Subcutaneous abdominal adipose tissue (tissue), 5 donors: ENCODE measurements at regions not wholly inside any gene's neighbourhood (a gene's known extent, or its start where the extent isn't known, plus 50 kb on each side); places are given as distances from the start of the nearest gene placed in this dataset.

Experiments
- H3K27ac ChIP-seq: one replicate; pipeline ENCODE4 v1.7.0; 2013; ENCODE audit warnings: low read depth, mild to moderate bottlenecking, inconsistent platforms, low read length, moderate library complexity
- H3K27me3 ChIP-seq, 5 donors: one replicate each; pipeline ENCODE4 v1.7.0; 2013; ENCODE audit warnings: low read length in 5 of 5, inconsistent platforms in 1 of 5; ENCODE audit not compliant: control insufficient read depth in 5 of 5, insufficient read depth in 4 of 5
- H3K36me3 ChIP-seq, 5 donors: one replicate each; pipeline ENCODE4 v1.7.0; 2013; ENCODE audit warnings: low read length in 5 of 5; ENCODE audit not compliant: control insufficient read depth in 5 of 5, insufficient read depth in 5 of 5
- H3K4me1 ChIP-seq, 5 donors: one replicate each; pipeline ENCODE4 v1.7.0; 2013; ENCODE audit warnings: low read length in 5 of 5, mild to moderate bottlenecking in 3 of 5, moderate library complexity in 1 of 5; ENCODE audit not compliant: control insufficient read depth in 5 of 5, insufficient read depth in 5 of 5
- H3K4me3 ChIP-seq, 5 donors: one replicate each; pipeline ENCODE4 v1.7.0; 2013; ENCODE audit warnings: low read length in 5 of 5, low read depth in 1 of 5
- H3K9ac ChIP-seq, 5 donors: one replicate each; pipeline ENCODE4 v1.7.0; 2013; ENCODE audit warnings: low read length in 5 of 5, mild to moderate bottlenecking in 4 of 5, moderate library complexity in 3 of 5
- H3K9me3 ChIP-seq, 5 donors: one replicate each; pipeline ENCODE4 v1.7.0; 2013; ENCODE audit warnings: low read length in 5 of 5; ENCODE audit not compliant: control insufficient read depth in 5 of 5
- donor health status: healthy.
- donor health status: healthy.
- donor health status: healthy.
- donor health status: healthy.
- donor health status: healthy.

DNA sequence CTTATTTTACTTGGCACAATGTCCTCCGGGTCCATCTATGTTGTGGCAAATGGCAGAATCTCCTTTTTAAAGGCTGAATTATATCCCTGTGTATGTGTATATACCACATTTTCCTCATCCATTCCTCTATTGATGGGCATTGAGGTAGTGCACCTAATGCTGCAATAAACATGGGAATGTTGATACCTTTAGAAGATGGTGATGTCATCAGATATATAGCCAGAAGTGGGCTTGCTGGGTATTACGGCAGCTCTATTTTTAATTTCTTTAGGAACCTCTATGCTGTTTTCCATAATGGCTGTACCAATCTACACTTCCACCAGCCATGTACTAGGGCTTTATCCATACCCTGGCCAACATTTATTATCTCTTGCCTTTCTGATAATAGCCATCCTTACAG, 315.7 kb downstream of the FOXA2 start:
- H3K27ac ChIP-seq, result no peak overlapping the region
- no peaks in the 10 kb centered on the region for H3K9me3 ChIP-seq
- peaks cover 0 to 2% (median 0%) of the 10 kb centered on the region in 5 donors for H3K27me3 ChIP-seq
- no peaks in the 10 kb centered on the region for H3K36me3 ChIP-seq
- H3K4me1 ChIP-seq, result no peaks in the 10 kb centered on the region
- no peak overlapping the region for H3K4me3 ChIP-seq
- no peak overlapping the region for H3K9ac ChIP-seq

DNA sequence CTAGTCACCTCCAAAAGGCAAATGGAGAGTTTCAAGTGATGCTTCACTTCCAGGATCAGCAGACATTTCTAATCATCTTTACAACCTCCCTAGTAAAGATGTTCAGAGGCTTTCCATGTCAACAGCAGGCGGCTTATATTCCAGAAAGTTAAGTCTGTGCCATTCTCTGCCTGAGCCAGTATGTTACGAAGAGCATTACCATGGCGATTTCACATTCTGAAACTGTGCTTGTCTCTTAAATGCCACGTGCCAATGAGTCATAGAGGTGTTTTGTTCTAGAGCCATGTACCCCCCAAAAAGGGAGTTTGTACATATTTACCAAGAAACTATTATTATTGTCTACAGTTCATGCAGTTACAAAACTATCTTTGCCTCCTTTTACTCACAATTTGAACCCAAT, 319.5 kb downstream of the FOXA2 start:
- no peaks in the 10 kb centered on the region for H3K4me1 ChIP-seq
- H3K36me3 ChIP-seq, result no peaks in the 10 kb centered on the region
- no peak overlapping the region for H3K9ac ChIP-seq

DNA sequence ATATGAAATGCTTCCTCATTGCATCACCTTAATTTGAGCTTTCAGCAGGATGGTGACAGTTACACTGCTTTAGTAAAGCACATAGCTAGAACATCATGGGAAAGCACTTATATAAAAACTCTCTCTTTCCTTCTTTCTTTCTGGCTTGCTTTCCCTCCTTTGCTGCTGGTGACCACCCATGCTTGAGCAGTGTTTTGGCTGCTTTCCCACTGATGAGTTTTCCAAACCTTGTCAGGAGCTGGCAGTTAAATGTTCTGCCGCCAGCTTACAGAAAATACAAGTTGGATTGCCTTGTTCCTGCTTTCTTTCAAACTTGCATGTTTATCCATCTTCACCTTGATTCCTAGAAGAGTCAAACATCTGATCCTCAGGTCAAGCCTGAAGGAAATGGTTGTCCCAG, 323.9 kb downstream of the FOXA2 start:
- Histone ChIP-seq H3K27ac (no peak overlapping the region), H3K9ac (no peak overlapping the region), H3K27me3 (peaks cover 0 to 5% (median 3%) of the 10 kb centered on the region in 5 donors), H3K36me3 (no peaks in the 10 kb centered on the region), H3K4me1 (no peaks in the 10 kb centered on the region), H3K4me3 (no peak overlapping the region), H3K9me3 (no peaks in the 10 kb centered on the region)

More for the DNA sequence above, 319.5 kb downstream of the FOXA2 start:
- H3K4me3 ChIP-seq, result no peak overlapping the region
- no peak overlapping the region for H3K27ac ChIP-seq
- no peaks in the 10 kb centered on the region for H3K9me3 ChIP-seq
- H3K27me3 ChIP-seq, result peaks cover 0 to 6% (median 3%) of the 10 kb centered on the region in 5 donors

DNA sequence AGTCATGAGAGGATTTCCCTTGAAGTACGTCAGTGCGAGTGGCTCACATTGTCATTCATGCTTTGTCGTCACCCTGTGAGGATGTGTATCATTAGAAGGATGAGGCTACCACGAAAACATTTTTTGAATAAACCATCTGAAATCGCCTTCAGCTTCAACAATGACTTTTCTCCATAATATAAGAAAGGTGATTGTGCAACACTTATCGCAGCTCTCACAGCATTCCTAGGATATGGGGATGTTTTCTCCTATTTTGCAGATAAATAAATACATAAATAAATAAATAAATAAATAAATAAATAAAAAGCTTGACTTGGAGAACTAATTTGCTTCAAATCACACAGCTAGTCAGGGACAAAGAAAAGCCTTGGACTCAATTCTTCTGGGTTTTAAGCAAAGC, 326.5 kb downstream of the FOXA2 start:
- Histone ChIP-seq H3K27ac (no peak overlapping the region), H3K36me3 (no peaks in the 10 kb centered on the region), H3K9me3 (no peaks in the 10 kb centered on the region), H3K4me3 (no peak overlapping the region), H3K27me3 (peaks cover 0 to 5% (median 3%) of the 10 kb centered on the region in 5 donors), H3K9ac (no peak overlapping the region), H3K4me1 (no peaks in the 10 kb centered on the region)

DNA sequence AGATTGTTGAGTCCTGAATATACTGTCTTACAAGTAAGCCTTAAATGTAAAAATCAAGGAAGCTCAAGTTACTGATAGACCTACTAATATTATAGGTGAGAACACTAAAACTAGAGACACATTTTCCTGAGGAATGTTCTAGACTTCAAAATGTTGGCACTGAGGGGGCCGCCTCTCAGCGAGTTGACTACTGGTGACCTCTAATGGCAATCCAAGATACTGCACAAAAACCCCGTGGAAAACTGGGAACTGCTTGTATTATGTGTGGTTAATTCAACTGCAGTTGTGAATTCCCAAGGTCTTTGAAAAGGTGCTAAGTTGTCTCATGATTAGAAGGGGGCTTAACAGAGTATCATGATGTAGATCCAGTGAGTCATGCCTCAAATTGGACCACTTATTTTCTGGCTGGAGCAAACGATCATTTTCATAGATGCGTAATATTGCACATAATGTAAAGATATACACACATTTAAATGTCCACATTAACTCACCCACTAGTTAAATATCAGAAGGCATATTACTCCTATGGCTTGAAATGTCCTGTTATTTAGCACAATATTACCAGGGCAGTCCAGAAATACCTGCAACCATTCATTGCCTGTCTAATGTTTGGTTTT, 336.2 kb downstream of the FOXA2 start:
- H3K4me3 ChIP-seq, result no peak overlapping the region
- no peak overlapping the region for H3K27ac ChIP-seq
- peaks cover 0 to 5% (median 0%) of the 10 kb centered on the region in 5 donors for H3K27me3 ChIP-seq
- H3K36me3 ChIP-seq, result no peaks in the 10 kb centered on the region
- H3K9ac ChIP-seq, result no peak overlapping the region
- H3K4me1 ChIP-seq, result peaks cover 0 to 5% (median 4%) of the 10 kb centered on the region in 5 donors
- H3K9me3 ChIP-seq, result no peaks in the 10 kb centered on the region

DNA sequence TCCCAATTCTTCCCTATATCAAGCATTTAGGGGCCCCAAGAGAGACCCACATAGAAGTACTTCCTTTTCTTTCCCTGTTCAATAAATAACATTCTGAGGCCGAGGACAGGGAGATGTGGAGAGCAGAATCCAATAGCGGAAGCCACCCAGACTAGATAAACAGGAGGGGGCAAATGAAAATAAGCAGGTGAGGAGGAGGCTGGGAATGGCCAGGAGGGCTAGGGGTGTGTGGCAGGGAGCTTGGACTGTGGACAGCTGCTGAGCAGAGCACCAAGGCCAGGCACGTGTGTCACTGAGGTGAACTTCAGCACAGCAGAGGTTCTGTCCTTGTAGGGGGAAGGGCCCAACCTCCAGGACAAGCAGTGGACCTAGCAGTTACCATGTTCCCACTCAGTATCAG, 339.2 kb downstream of the FOXA2 start:
- Histone ChIP-seq H3K4me3 (no peak overlapping the region), H3K9me3 (no peaks in the 10 kb centered on the region), H3K36me3 (no peaks in the 10 kb centered on the region), H3K27me3 (no peaks in the 10 kb centered on the region), H3K9ac (no peak overlapping the region), H3K4me1 (peaks cover 0 to 7% (median 4%) of the 10 kb centered on the region in 5 donors), H3K27ac (no peak overlapping the region)

DNA sequence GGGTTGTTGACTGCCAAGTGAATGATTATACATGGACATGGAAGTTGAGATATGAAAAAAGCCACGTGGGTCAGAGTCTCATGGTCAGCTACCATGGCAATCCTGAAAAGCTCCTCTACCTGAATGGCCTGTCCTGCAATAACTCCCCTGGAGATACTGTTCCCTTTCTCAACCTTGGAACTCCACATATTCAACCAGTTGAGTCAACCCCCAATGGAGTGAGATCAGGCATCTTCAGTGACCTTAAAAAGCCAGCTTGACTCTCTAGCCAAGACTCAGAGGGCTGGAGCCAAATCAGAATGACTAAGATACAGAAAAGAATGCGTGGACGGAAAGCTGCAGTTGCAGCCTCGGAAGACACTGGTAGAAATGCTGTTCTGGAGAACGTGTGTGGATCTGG, 341.3 kb downstream of the FOXA2 start:
- H3K27ac ChIP-seq, result no peak overlapping the region
- H3K36me3 ChIP-seq, result no peaks in the 10 kb centered on the region
- H3K27me3 ChIP-seq, result peaks cover 0 to 5% (median 0%) of the 10 kb centered on the region in 5 donors
- peaks cover 3 to 7% (median 4%) of the 10 kb centered on the region in 5 donors for H3K4me1 ChIP-seq
- H3K4me3 ChIP-seq, result no peak overlapping the region
- no peaks in the 10 kb centered on the region for H3K9me3 ChIP-seq
- no peak overlapping the region for H3K9ac ChIP-seq

DNA sequence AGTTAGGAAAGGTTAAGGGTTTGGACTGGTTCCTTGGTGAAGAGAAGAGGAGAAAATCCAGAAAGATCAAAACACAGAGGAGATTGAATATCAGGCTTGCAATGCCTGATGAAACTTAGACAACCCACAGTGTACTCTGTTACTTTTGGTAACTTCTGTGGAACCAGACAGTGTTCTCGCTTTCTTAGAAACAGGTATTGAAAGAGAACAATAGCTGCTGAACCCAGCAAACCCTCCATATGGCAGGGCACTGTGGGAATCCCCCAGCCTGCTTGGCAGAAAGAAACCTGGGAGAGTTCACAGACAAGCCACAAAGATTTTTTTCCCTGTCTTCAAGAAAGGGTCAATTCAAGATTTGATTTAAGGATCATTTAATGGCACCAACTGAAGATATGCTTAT, 342.8 kb downstream of the FOXA2 start:
- Histone ChIP-seq H3K4me1 (peaks cover 3 to 7% (median 4%) of the 10 kb centered on the region in 5 donors), H3K9ac (no peak overlapping the region), H3K27ac (no peak overlapping the region), H3K9me3 (no peaks in the 10 kb centered on the region), H3K36me3 (no peaks in the 10 kb centered on the region), H3K4me3 (no peak overlapping the region), H3K27me3 (peaks cover 0 to 5% (median 0%) of the 10 kb centered on the region in 5 donors)

DNA sequence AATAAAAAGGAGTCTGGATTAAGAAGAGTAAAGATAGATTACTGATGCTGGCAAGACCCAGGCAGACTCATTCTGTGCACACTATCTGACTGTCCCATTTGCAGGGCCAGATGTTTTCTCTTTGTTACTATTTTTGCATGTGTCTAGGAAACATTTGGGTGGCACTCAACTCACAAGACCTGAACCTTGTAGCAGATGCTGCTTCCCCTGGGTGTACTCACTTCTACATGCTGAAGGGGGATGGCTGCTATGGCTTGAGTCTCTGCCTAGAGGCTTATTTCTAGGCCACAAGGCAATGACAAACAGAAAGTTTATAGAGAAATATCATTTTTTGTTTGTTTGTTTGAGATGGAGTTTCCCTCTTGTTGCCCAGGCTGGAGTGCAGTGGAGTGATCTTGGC, 351.4 kb downstream of the FOXA2 start:
- H3K9ac ChIP-seq, result no peak overlapping the region
- no peaks in the 10 kb centered on the region for H3K27me3 ChIP-seq
- H3K9me3 ChIP-seq, result no peaks in the 10 kb centered on the region
- no peak overlapping the region for H3K27ac ChIP-seq
- H3K36me3 ChIP-seq, result no peaks in the 10 kb centered on the region
- H3K4me1 ChIP-seq, result no peaks in the 10 kb centered on the region
- H3K4me3 ChIP-seq, result no peak overlapping the region

DNA sequence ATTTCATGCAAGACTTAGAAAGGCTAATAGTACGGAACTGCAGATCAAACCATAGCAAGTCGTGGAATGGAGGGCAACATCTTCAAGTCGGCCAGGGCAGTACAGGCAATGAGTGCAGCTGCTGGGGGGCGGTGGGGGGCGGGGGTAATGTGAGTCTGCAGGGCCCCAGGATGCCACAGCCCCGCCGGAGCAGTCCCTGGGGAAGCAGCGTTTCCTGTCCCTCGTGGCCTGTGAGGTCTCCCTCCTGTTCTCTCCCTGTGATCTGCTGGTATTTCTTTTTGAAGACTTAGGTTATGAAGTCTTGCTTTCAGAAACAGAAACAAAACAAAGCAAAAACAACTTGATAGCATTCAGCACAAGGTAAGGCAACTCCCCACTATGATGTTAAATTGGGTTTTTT, 351.9 kb downstream of the FOXA2 start:
- Histone ChIP-seq H3K36me3 (no peaks in the 10 kb centered on the region), H3K27me3 (no peaks in the 10 kb centered on the region), H3K4me1 (no peaks in the 10 kb centered on the region), H3K9ac (no peak overlapping the region), H3K9me3 (no peaks in the 10 kb centered on the region), H3K27ac (no peak overlapping the region), H3K4me3 (no peak overlapping the region)
